HG03103 (cell line): ENCODE measurements at regions not wholly inside any gene's neighbourhood (a gene's known extent, or its start where the extent isn't known, plus 50 kb on each side); places are given as distances from the start of the nearest gene placed in this dataset.
"Not testable (repeated sequence)": the region's sequence is repeated elsewhere in the genome, so short reads cannot be mapped to it uniquely, and the experiment has no call there.

Experiments used
- ATAC-seq: cut with Tn5 transposase; IDR thresholded peaks from one replicate; pipeline ENCODE4 v1.9.1; 2021; ENCODE audit warnings: low read depth; ENCODE audit not compliant: unreplicated experiment

DNA sequence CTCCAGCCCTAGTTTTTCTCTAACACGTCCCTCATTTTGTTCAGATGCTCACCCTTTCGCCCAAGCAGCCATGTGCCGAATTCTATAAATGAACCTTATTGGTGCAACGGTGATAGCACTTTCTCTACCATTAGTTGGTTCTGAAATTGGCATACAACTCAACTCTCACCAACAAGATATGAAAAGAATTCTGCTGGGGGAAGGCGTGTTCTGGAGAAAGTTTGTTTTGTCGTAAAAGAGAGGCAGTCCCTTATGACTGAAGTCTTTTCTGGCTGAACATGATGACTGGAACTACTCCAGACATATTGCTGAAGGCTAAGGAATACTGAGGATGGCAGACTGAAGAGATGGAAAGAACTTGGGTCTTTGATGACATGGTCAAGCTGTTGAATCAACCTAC is 91.8 kb upstream of the UBE2E2 start:
- ATAC-seq, result no peak

DNA sequence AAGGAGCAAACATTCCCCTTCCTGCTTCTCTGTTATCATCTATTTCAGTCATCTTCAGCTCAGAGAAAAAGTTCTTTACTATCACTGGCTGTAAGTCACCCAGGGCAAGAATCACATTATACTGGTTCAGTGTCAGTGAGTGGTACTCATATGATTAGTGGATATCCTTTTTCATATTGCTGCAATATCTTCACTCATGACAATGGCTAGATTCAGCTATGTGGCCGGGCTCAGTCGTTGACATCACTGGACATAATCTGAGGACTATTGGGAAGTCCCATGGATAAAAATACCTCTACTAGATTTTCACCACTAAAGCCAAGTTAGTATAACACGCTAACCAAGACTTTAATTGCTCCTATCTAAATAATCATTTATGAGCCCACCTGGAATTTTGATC is 91.3 kb upstream of the UBE2E2 start:
- ATAC-seq, result no peak

DNA sequence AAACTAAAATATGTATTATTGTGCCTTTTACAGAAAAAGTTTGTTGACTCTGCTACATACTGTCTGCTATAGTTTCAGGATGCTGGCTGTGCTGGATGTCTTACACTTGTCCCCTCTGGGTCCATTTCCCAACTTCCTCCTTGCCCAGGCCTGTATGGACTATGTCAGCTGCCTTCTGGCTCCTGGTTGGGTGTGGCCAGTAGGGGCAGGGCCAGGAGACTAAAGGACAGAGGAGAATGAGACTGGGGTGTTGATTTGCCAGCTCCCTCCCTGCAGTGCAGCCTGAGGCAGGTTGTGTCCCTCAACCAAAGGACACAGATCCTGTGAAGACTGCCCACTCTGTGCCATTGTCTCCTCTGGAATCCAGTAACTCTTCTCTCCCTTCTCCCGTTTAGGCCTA is 90.6 kb upstream of the UBE2E2 start:
- ATAC-seq, result no peak

DNA sequence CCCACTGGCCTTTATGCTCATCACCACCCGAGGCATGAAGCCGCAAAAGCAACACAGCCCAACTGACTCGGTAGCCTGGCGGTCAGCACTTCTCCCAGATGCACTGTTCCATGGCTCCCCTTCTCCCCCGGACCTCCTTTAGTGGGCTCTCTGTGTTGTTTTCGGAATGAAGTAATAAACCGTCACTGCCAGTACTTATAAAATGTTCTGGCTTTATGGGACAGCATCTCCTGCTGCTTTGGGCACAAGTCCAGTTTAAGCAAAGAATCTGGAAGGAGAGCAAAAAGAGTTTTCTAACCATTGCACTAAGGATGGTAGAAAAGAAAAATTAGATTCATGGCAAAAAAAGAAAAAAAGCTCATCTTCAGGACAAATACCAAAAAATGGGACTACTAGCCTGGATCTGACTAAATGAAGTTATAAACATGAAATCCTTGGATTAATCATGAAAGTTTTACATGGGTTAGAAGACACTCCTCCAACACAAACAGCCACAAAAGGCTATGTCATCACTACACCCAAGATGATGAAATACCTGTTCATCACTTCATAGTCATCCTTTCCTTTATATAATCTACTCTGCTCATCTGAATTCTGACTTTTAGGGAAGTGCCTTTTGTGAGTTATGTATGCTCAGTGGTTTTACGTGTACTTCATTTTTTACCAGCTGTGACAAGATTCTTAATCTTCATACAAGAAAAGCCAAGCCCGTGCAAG is 89.5 kb upstream of the UBE2E2 start:
- ATAC-seq, result no peak

DNA sequence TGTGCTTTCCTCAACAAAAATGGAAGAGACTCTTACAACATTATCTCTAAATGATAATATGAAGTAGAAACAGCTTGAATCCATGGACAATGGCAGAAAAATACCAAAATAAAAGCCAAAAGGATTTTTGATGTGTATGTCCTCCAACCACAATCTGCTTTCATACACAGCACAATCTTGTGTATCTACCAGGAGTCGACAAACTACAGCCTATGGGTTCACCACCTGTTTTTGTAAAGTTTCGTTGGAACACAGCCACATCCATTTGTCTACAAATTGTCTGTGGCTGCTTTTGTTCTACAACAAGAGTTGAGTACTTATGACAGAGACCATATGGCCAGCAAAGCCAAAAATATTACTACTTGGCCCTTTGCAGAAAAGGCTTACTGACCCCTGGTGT is 88.7 kb upstream of the UBE2E2 start:
- no peak for ATAC-seq

DNA sequence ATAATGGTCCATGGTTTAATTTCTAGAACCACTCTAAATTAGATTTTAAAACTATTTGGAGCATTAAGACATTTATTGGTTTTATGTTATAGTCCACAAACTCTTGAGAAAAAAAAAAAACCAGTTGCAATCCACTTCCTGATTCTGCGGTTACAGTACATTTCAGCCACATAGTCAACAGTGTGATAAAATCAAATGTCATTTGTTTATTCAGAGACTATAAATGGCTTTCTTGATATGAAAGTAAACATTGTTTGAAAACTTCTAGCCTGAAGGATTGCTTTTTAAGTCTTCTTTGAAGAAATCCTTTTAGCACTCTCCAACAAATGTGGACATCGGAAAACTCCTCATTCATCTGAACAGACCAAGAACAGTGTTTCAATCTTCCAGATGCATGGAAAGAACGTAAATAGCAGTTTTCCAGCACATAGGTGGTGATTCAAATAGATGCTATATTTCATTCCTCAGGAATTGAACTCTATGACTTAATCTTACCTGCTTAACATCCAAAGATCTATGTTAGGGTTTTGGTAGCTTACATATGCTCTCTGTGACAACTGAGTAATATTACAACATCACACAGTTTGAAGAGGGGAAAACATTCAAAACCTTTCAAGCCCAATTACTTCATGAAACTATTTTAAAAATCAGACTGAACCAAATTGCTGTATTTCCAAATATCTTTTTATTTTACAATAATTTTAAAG is 87.8 kb upstream of the UBE2E2 start:
- ATAC-seq, result no peak

DNA sequence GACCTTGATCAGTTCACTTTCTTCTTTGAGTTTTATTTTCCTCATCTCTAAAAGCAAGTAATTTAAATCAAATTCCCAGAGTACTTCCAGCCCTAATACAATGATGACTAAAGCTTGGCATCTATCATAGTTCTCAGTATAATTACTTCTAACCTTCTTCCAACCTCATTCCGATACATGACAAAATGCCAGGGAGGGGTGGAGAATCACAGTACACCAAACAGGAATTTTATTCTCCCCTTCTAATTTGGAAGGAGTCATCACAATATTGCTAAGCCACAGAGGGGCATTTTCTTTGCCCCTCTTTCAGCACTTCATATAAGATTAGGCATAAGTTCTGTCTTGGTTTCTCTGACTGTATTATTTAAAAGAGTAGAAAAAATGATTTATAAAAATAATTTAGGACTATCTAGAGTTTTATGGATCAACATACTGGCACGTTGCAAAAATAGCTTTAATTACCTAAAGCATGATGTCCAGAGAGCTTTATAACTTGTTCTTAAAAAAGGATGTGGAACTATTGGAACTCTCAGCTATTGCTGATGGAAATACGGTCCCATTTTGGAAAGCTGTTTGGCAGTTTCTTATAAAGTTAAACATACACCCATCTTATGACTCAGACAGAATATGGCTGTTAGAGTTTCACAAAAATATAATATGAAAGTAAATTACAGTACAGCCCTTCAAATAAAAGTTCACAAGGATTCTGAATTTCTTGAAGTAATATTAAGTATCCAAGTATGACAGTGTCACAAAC is 86.9 kb upstream of the UBE2E2 start:
- no peak for ATAC-seq

DNA sequence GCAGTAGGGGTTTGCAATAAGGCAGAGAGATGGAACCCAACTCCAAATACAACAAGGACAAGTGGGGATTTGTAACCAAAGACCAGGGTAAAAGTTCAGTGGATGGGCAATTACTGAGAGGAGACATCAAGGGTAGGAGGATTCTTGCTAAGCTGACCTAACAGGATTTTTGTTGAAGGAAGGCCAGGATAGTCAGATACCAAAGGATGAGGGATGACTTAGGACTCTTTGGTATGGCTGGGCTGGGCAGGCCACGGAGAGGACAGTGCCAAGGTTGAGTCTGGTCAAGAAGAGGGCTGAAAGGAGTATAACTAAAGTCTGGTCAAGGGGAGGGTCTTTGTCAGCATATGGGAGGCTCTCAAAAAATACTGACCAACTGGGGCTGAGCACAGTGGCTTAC is 85.3 kb upstream of the UBE2E2 start:
- no peak for ATAC-seq

DNA sequence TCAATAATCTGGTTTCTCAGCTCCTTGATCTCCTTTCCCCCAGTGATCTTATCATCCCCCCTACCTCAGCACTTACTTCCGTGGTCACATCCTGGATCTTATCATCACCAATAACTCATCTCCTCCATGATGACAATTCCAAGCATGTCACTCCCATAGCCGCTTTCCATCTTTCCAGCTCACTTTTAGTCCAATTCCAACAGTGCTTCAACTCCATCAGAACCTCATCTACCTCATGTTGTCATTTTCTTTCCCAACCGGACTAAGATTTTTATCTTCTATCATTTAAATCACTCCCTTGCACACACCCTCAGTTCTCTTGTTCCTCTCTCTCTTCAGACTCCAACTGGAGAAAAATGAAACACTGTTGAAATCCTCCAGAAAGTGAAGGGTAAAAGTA is 75.9 kb upstream of the UBE2E2 start:
- no peak for ATAC-seq

DNA sequence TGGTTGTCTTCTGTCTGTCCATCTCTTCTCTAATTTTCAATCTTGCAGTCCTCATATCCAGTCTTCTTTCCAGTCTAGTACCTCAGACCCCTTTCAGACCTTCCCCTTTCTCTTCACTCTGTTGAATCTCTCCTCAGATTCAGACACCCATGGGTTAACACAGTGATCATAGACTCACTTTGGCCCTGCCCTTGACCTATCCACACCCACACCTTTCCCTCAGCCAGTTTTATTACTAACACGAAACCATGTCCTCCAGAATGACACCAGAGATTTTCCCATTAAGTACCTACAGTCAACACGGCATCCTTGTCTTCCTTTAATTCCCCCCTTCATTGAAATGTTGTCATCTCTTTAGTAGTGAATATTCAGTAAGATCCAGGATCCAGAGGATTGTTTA is 74.5 kb upstream of the UBE2E2 start:
- no peak for ATAC-seq

DNA sequence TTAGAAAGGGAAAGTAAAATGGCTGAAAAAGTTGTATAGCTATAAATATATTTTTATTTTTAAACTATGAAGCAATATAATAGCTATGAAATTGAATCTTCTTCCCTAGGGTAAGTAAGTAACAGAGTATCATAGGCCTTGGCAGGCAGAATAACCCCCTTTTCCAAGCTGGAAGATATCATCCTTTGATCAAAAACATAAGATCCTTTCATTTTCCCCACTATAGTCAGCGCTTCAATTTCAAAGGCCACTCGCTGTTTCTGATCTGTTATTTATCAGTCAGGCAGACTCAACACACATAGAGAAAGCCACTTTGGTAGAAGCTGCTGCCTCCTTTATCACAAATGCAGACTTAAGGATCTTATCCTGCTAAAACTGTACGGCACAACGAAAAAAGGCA is 74.0 kb upstream of the UBE2E2 start:
- no peak for ATAC-seq

DNA sequence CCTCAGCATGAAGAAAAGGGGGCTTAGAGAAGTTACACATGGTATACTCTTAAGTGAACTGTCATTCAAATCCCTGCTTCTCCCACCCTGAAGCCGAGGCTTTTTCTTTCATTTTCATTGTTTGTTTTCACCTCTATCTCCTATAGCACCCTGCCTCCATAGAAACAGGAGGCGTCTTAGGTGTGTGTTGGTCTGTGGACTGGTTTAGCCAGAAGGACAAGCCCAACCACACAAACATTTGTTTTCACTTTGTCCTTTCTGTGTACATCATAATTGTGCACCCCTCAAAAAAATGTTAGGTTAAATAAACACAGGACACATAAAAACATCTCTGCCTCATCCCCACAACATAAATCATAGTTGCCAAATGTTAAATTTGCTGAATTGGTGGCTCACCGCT is 73.3 kb upstream of the UBE2E2 start:
- no peak for ATAC-seq

DNA sequence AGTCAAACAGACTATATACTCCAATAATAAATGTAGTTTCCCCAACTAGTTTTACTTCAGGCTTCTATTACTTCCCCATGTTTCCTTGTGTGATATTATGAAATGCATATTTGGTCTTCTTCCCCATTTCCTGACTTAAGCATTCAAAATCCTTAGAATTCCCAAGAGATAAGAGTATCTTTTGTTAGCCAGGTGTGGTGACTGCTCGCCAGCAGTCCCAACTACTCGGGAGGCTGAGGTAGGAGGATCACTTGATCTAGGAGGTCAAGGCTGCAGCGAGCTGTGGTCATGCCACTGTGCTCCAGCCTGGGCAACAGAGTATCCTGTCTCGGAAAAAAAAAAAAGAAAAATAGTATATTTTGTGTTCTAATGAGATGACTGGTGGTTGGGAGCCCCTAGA is 72.7 kb upstream of the UBE2E2 start:
- ATAC-seq, result no peak

DNA sequence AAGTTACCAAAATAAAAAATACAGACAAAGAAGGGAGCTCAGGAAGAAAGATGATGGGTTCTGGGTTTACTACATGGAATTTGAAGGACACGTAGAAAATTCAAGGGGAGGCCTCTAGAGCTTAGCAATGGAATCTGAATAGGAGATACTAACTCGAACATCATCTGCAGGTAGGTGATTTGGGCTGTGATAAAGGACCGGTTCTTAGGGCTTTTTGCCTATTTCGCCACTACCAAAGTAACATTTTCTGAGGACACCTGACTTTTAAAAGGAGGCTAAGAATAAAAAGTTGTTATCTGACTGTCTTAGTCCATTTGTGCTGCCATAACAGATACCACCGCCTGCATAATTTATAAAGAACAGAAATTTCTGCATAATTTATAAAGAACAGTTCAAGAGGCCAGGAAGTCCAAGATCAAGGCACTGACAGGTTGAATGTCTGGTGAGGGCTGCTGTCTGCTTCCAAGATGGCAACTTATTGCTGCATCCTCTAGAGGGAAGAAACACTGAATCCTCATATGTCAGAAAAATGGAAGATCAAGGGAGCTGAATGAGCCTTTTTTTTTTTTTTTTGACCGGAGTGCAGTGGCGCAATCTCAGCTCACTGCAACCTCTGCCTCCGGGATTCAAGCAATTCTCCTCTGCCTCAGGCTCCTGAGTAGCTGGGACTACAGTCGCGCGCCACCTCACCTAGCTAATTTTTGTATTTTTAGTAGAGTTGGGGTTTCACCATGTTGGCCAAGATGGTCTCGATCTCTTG is 67.9 kb upstream of the UBE2E2 start:
- ATAC-seq, result no peak

DNA sequence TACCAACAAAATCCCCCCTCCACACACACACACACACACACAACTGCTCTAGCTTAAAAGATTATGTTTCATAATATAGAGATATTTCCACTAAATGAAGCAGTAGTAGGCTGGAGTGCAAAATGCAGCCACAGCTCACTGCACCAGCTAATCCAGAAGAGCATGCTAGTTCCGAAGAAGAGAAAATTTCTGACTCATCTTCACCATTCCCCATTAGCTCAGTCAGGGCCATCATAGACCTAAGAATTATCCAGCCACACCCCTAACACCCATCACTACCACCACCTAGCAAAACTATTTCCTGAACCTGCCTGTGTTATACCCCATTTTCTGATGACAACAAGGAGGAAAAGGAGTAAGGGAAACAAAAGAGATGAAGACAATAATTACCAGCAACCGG is 67.1 kb upstream of the UBE2E2 start:
- no peak for ATAC-seq

DNA sequence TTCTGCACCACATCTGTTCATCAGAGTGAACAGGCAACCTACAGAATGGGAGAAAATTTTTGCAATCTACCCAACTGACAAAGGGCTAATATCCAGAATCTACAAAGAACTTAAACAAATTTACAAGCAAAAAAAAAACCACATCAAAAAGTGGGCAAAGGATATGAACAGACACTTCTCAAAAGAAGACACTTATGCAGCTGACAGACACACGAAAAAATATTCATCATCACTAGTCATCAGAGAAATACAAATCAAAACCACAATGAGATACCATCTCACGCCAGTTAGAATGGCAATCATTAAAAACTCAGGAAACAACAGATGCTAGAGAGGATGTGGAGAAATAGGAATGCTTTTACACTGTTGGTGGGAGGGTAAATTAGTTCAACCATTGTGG is 59.1 kb upstream of the UBE2E2 start:
- ATAC-seq, result not testable (repeated sequence)

DNA sequence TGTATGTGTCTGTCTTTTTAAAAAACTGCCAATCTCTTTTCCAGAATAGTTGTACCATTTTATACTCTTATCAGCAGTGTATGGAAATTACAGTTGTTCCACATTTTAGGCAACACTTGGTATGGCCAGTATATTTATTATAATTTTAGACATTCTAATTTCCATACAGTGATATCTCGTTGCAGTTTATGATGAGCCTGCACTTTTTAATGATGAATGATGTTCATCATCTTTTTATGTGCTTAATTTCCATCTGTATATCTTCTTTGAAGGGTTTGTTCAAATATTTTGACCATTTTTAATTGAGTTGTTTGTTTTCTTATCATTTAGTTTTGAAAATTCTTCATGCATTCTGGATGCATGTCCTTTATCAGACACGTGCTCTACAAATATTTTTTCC is 57.0 kb upstream of the UBE2E2 start:
- no peak for ATAC-seq

DNA sequence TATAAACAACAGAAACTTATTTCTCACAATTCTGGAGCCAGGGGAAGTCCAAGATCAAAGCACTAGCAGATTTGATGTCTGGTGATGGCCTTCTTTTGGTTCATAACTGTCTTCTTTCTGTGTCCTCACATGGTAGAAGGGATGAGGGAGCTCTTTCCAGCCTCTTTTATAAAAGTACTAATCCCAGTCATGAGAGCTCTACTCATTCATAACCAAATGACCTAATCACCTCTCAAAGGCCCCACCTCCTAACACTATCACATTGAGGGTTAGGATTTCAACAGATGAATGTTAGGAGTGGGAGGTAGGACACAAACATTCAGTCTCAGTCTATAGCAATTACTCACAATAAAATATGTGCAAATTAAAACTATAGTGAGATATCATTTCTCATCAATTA is 50.1 kb upstream of the UBE2E2 start:
- no peak for ATAC-seq
